Islet of Langerhans (tissue), 1 donor: ENCODE measurements at regions not wholly inside any gene's neighbourhood (a gene's known extent, or its start where the extent isn't known, plus 50 kb on each side); places are given as distances from the start of the nearest gene placed in this dataset.
"Not testable (repeated sequence)": the region's sequence is repeated elsewhere in the genome, so short reads cannot be mapped to it uniquely, and the experiment has no call there.

ENCODE experiments used
- FAIRE-seq: peaks from one replicate; lab custom pipeline; 2011; peaks lifted over from hg19 to GRCh38; lab: Jason Lieb, UNC

DNA sequence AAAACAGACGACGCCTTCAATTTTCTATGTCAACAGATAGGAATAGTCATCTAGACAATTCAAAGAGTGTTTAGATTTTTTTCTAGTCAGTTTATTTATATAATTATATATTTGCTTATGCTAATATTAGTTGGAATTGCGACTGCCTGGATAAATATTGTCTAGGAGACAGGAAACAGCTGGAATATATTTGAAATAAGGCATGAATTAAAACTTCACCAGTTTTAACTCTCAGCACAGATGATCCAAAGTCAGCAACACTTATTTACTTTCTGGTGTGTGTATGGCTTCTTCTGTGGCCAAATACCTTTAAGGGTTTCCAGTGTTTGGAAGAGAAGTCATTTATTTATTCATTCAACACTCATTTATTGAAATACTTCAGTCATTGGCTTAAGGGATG is 1215.4 kb upstream of the USP15 start:
- FAIRE-seq, result no peak

DNA sequence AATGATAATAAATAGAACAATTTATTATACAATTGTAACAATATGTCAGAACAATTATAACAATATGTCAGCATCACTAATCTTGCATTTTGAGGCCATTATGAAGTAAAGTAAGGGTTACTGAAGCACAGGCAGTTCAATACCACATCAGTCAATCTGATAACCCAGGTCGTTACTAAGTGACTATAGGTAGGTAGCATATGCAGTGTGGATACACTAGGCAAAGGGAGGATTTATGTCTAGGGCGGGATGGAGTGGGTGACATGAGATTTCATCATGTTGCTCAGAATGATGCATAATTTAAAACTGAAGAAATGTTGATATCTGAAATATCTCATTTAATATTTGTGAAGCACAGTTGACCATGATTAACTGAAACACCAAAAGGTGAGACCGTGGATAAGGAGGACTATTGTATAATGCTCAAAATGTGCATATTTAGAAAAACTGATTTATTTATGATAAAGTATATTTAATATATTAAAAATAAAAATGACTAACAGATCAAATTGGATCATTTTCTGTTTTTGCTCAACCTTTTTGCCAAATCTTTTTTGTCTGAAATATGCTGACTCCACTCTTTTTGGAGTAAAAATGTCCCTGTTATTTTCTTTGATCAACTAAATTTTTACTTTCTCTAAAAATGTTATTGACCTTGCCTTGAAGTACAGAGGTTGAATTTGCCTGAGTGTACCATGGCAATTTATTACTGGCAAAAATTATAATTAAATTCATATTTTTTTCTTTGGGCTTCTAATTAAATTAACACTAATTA is 1189.4 kb upstream of the USP15 start:
- no peak for FAIRE-seq

- FAIRE-seq, result peak; percentile 41
Measured at GRCh38 chr12:61072717-61073116, 1187.5 kb upstream of the USP15 start.

DNA sequence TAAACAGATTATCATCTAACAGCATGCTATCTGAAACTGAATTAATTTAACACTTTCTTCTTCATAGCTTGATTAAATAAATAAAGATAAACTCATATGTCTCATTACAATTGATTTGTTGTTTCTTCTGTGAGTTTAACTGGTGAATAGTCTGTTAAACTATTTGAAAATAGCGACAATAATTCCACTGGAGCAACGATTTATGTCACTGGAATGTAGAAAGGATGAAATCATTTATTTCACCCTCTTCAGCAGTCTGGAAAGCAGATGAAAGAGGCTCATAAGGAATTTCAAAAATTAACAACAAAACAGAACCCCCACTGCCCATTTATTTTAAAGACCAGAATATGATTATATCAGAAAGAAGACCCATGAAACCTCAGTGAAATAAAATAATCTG is 1165.1 kb upstream of the USP15 start:
- no peak for FAIRE-seq

DNA sequence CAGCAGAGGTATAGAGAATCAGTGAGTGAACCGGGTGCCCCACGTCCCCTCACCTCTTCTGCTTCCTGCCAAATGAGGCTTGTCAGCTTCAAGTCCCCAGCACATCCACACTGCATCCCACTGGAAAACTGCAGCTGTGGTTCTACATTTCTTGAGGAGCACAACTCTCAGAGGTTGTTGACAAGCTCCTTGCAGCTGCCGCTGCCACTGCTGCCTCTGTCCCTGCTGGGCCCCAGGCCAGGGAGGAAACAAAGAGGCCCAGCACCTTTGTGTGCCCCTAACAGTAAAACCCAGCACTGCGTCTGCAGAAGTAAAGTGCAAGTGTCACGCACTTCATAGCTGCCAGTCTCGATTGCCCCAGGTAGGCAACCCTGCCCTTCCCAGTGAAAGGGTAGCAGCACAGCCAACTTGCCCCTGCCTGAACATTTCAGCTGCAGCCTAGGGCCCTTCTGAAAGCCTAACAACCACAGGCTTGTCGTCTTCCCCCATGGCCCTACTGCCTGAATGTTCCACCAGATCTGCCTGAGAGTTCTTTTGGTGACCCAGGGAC is 1162.1 kb upstream of the USP15 start:
- FAIRE-seq, result no peak

DNA sequence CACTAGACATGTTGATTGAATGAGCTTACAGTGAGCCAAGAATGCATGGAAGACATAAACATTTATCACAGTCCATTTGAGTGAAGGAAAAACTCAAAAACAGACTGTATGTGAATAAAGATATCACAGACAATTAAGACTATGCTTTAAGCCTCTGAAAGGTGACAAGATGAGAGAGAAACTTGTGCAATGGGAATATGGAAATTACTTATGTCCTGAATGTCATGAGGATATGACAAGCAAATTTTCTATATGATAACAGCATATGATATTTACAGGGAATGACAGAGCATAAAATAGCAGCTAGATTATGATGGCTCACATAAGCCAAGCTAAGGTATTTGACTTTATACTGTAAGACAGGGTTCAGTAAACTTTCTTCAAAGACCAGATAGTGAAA is 1153.1 kb upstream of the USP15 start:
- no peak for FAIRE-seq

GRCh38 chr12:61111218-61111617 is 1149.0 kb upstream of the USP15 start:
- peak; percentile 91 for FAIRE-seq

GRCh38 chr12:61137677-61138414 is 1122.4 kb upstream of the USP15 start:
- no peak for FAIRE-seq

DNA sequence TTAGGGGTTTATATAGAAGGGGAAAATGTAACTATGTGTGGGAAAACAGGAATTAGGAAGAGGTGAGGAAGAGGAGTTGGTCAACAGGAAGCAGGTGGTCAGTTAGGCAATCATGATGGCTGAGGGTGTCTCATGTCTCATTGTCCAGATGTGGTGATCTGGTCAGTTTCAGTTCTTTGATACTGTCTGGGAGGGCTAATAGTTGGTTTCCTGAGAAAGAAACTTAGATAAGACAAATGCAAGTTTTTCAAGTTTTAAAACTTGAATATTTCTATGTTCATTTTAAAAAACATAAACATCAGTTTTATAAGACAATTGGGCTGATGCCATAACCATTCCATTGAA is 1121.8 kb upstream of the USP15 start:
- no peak for FAIRE-seq

DNA sequence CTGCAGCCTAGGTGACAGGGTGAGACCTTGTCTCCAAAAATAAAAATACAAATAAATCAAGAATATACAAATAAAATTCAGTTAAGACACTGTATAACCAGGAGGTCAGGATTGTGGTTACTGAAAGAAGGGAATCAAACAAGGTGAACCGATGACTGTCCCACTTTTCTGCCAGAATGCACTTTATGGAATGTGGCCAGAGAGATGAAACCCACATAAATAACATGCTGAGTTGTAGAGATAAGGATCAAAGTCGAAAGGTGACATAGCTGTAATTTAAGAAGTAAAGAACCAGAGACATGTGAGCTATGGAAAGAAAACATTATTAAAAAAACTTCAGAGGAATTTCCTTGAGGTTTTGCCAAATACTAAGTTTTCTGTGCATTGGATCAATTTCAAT is 1098.2 kb upstream of the USP15 start:
- FAIRE-seq, result no peak

- no peak for FAIRE-seq
Measured at GRCh38 chr12:61188801-61189595, 1071.2 kb upstream of the USP15 start.

DNA sequence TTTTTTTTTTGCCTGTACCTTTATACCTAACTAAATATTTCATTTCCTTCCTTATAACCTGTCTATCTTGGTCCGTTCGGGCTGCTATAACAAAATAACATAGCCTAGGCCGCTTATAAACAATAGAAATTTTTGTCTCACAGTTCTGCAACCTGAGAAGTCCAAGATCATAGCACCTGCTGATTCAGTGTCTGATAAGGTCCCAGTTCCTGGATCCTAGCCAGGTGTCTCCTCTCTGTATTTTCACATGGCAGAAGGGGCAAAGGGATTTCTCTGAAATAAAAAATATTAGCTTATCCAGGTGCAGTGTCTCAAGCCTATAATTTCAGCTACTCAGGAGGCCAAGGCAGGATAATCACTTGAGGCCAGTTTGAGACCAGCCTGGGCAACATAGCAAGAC is 1046.6 kb upstream of the USP15 start:
- no peak for FAIRE-seq

- no peak for FAIRE-seq
Measured at GRCh38 chr12:61220337-61220736, 1039.9 kb upstream of the USP15 start.

DNA sequence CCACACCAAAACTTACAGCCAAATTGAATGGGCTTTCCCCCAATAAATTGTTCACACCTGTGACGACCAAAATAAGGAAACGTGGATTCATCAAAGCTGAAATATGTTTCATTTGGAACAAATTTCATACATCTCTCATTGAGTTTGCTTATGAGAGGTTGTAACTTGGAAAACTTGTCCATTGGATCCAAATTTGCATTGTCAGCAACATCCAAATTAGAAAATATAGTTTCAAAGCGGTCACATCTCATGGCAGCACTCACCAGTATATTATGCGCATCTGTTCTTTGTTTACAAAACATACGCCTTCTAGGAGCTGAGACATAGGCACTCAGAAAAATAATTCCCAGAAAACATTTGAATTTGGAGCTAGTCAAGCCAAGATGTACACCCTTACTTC is 1028.2 kb upstream of the USP15 start:
- no peak for FAIRE-seq

DNA sequence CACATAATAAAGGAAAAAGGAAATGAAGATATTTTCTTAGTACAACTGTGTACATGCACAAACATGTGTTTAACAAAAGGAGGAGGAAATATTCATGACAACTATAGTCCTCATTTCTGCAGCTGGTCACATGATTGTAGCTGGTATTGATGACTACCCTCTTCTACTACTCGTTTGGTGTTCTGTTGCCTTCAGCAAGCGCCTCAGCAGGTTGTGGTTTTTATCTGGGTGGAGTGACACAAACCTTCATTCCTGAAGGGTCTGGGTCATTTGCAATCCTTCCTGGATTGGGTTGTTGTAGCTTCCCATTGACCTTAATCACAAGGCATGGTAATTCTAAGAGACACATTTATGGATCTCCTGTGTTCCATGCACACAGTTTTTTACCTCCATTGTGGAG is 1009.9 kb upstream of the USP15 start:
- FAIRE-seq, result no peak

- FAIRE-seq, result no peak
Measured at GRCh38 chr12:61251076-61251475, 1009.1 kb upstream of the USP15 start.

- FAIRE-seq, result no peak
Measured at GRCh38 chr12:61254225-61254624, 1006.0 kb upstream of the USP15 start.

DNA sequence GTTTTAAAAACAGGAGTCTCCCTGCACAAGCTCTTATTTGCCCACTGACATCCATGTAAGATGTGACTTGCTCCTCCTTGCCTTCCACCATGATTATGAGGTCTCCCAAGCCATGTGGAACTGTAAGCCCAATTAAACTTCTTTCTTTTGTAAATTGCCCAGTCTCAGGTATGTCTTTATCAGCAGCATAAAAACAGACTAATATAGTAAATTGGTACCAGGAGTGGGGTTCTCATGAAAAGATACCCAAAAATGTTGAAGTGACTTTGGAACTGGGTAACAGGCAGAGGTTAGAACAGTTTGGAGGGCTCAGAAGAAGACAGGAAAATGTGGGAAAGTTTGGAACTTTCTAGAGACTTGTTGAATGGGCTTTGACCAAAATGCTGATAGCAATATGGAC is 995.9 kb upstream of the USP15 start:
- FAIRE-seq, result not testable (repeated sequence)

DNA sequence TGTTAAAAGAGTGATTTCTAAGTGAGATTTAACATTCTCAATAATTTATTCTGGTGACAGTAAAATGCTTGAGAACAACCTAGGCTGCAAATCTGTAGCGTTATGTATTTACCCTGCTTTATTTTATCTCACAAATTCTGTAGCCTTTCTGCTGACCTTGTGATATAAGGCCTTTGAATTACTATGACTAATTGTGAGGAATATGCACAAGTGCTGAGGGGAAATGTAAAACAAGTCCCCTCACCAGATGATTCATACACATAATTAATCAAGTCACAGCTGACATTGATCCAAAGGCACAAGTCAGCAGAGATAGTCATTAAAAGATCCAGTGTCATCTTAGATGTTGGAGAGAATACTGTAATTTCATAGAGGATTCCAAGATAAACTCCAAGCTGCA is 992.7 kb upstream of the USP15 start:
- no peak for FAIRE-seq

DNA sequence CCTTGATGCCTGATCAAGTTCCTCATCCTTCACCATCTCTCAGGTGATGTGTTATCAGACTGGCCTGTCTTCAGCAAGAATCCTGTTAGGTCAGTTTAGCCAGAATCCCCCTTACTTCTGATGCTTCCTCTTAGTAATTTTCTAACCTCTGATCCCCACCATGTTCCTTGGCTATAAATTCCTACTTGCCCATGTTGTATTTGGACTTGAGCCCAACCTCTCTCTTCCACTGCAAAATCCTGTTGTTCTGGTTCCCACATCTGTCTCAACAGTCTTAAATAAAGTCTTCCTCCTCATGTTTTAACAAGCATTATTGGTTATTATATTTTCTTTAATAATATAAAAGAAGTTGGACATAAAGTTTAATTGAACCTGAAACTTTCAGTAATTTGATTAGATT is 987.8 kb upstream of the USP15 start:
- no peak for FAIRE-seq

GRCh38 chr12:61282790-61283575 is 977.2 kb upstream of the USP15 start:
- FAIRE-seq, result no peak

GRCh38 chr12:61290473-61290872 is 969.7 kb upstream of the USP15 start:
- FAIRE-seq, result no peak
